ENCODE measurements at regions not wholly inside any gene's neighbourhood (a gene's known extent, or its start where the extent isn't known, plus 50 kb on each side); places are given as distances from the start of the nearest gene placed in this dataset.

- Mint-ChIP-seq H3K4me3 (no peak overlapping the region), H3K27ac (no peak overlapping the region), H3K36me3 (no peaks in the 10 kb centered on the region), H3K27me3 (no peaks in the 10 kb centered on the region), H3K9me3 (peaks cover 0 to 13% (median 3%) of the 10 kb centered on the region in 7 donors), H3K4me1 (no peaks in the 10 kb centered on the region)
- no peak for DNase-seq
- Histone ChIP-seq H3K4me3 (ENCODE audit: low read depth, low read length) (no peak overlapping the region), H3K9me3 (ENCODE audit: control insufficient read depth in 2 of 2, low read length in 2 of 2) (no peaks in the 10 kb centered on the region), H3K27ac (ENCODE audit: insufficient read depth, low read length, poor library complexity, severe bottlenecking) (no peak overlapping the region), H3K4me1 (ENCODE audit: control insufficient read depth, insufficient read depth, low read length, poor library complexity, severe bottlenecking) (no peaks in the 10 kb centered on the region), H3K36me3 (ENCODE audit: control insufficient read depth, insufficient read depth, low read length) (no peaks in the 10 kb centered on the region), H3K27me3 (ENCODE audit: control insufficient read depth, insufficient read depth, low read length) (no peaks in the 10 kb centered on the region)
- ATAC-seq (ENCODE audit: low read depth in 2 of 2) = no peak
Measured at GRCh38 chr1:80973101-80973500, 827.6 kb upstream of the ADGRL2 start.

GRCh38 chr1:80966266-80966665 lies 834.5 kb upstream of the ADGRL2 start:
- Histone ChIP-seq H3K36me3 (ENCODE audit: control insufficient read depth, insufficient read depth, low read length) (no peaks in the 10 kb centered on the region), H3K4me1 (ENCODE audit: control insufficient read depth, insufficient read depth, low read length, poor library complexity, severe bottlenecking) (no peaks in the 10 kb centered on the region), H3K27ac (ENCODE audit: insufficient read depth, low read length, poor library complexity, severe bottlenecking) (no peak overlapping the region), H3K27me3 (ENCODE audit: control insufficient read depth, insufficient read depth, low read length) (no peaks in the 10 kb centered on the region), H3K4me3 (ENCODE audit: low read depth, low read length) (no peak overlapping the region), H3K9me3 (ENCODE audit: control insufficient read depth in 2 of 2, low read length in 2 of 2) (peaks cover 0 to 3% of the 10 kb centered on the region in 2 experiments)
- ATAC-seq (ENCODE audit: low read depth in 2 of 2) (no peak), DNase-seq (no peak)
- no peaks in the 10 kb centered on the region for H3K36me3 Mint-ChIP-seq
- peaks cover 1 to 4% (median 4%) of the 10 kb centered on the region in 7 donors for H3K9me3 Mint-ChIP-seq
- no peaks in the 10 kb centered on the region for H3K4me1 Mint-ChIP-seq
- H3K27me3 Mint-ChIP-seq = no peaks in the 10 kb centered on the region
- no peak overlapping the region for H3K4me3 Mint-ChIP-seq
- no peak overlapping the region for H3K27ac Mint-ChIP-seq

- peaks cover 3 to 10% (median 6%) of the 10 kb centered on the region in 7 donors for H3K9me3 Mint-ChIP-seq
- H3K36me3 ChIP-seq (ENCODE audit: control insufficient read depth, insufficient read depth, low read length) = no peaks in the 10 kb centered on the region
- H3K4me3 ChIP-seq (ENCODE audit: low read depth, low read length) = no peak overlapping the region
- ATAC-seq (ENCODE audit: low read depth in 2 of 2) (no peak), DNase-seq (no peak)
- H3K4me3 Mint-ChIP-seq = no peak overlapping the region
- no peaks in the 10 kb centered on the region for H3K27me3 Mint-ChIP-seq
- no peaks in the 10 kb centered on the region for H3K4me1 Mint-ChIP-seq
- H3K27ac Mint-ChIP-seq = no peak overlapping the region
- no peaks in the 10 kb centered on the region for H3K27me3 ChIP-seq (ENCODE audit: control insufficient read depth, insufficient read depth, low read length)
- H3K36me3 Mint-ChIP-seq = no peaks in the 10 kb centered on the region
- H3K9me3 ChIP-seq (ENCODE audit: control insufficient read depth in 2 of 2, low read length in 2 of 2) = peaks cover 0 to 3% of the 10 kb centered on the region in 2 experiments
- H3K4me1 ChIP-seq (ENCODE audit: control insufficient read depth, insufficient read depth, low read length, poor library complexity, severe bottlenecking) = no peaks in the 10 kb centered on the region
- H3K27ac ChIP-seq (ENCODE audit: insufficient read depth, low read length, poor library complexity, severe bottlenecking) = no peak overlapping the region
Measured at GRCh38 chr1:80962564-80962963, 838.2 kb upstream of the ADGRL2 start.

- H3K27ac ChIP-seq (ENCODE audit: insufficient read depth, low read length, poor library complexity, severe bottlenecking) = no peak overlapping the region
- Mint-ChIP-seq H3K27me3 (no peaks in the 10 kb centered on the region), H3K4me1 (no peaks in the 10 kb centered on the region), H3K36me3 (no peaks in the 10 kb centered on the region), H3K4me3 (no peak overlapping the region), H3K9me3 (peaks cover 3 to 10% (median 8%) of the 10 kb centered on the region in 7 donors), H3K27ac (no peak overlapping the region)
- no peaks in the 10 kb centered on the region for H3K27me3 ChIP-seq (ENCODE audit: control insufficient read depth, insufficient read depth, low read length)
- H3K4me1 ChIP-seq (ENCODE audit: control insufficient read depth, insufficient read depth, low read length, poor library complexity, severe bottlenecking) = no peaks in the 10 kb centered on the region
- ATAC-seq (ENCODE audit: low read depth in 2 of 2) = no peak
- H3K9me3 ChIP-seq (ENCODE audit: control insufficient read depth in 2 of 2, low read length in 2 of 2) = peaks cover 0 to 3% of the 10 kb centered on the region in 2 experiments
- H3K36me3 ChIP-seq (ENCODE audit: control insufficient read depth, insufficient read depth, low read length) = no peaks in the 10 kb centered on the region
- no peak overlapping the region for H3K4me3 ChIP-seq (ENCODE audit: low read depth, low read length)
- no peak for DNase-seq
Measured at GRCh38 chr1:80961464-80962190, 839.1 kb upstream of the ADGRL2 start.

GRCh38 chr1:80933346-80933745 lies 867.4 kb upstream of the ADGRL2 start:
- H3K9me3 Mint-ChIP-seq = peaks cover 4 to 35% (median 16%) of the 10 kb centered on the region in 7 donors
- no peak overlapping the region for H3K27ac ChIP-seq (ENCODE audit: insufficient read depth, low read length, poor library complexity, severe bottlenecking)
- DNase-seq (no peak), ATAC-seq (ENCODE audit: low read depth in 2 of 2) (no peak)
- H3K4me3 ChIP-seq (ENCODE audit: low read depth, low read length) = no peak overlapping the region
- no peak overlapping the region for H3K4me3 Mint-ChIP-seq
- peaks cover 12 to 22% of the 10 kb centered on the region in 2 experiments for H3K9me3 ChIP-seq (ENCODE audit: control insufficient read depth in 2 of 2, low read length in 2 of 2)
- no peaks in the 10 kb centered on the region for H3K4me1 ChIP-seq (ENCODE audit: control insufficient read depth, insufficient read depth, low read length, poor library complexity, severe bottlenecking)
- H3K27ac Mint-ChIP-seq = no peak overlapping the region
- no peaks in the 10 kb centered on the region for H3K36me3 ChIP-seq (ENCODE audit: control insufficient read depth, insufficient read depth, low read length)
- H3K27me3 Mint-ChIP-seq = no peaks in the 10 kb centered on the region
- no peaks in the 10 kb centered on the region for H3K36me3 Mint-ChIP-seq
- H3K4me1 Mint-ChIP-seq = no peaks in the 10 kb centered on the region
- H3K27me3 ChIP-seq (ENCODE audit: control insufficient read depth, insufficient read depth, low read length) = no peaks in the 10 kb centered on the region

GRCh38 chr1:80931178-80931577 lies 869.6 kb upstream of the ADGRL2 start:
- no peaks in the 10 kb centered on the region for H3K27me3 Mint-ChIP-seq

GRCh38 chr1:80929868-80930508 lies 870.7 kb upstream of the ADGRL2 start:
- Histone ChIP-seq H3K4me3 (ENCODE audit: low read depth, low read length) (no peak overlapping the region), H3K27ac (ENCODE audit: insufficient read depth, low read length, poor library complexity, severe bottlenecking) (no peak overlapping the region), H3K27me3 (ENCODE audit: control insufficient read depth, insufficient read depth, low read length) (no peaks in the 10 kb centered on the region), H3K36me3 (ENCODE audit: control insufficient read depth, insufficient read depth, low read length) (no peaks in the 10 kb centered on the region), H3K4me1 (ENCODE audit: control insufficient read depth, insufficient read depth, low read length, poor library complexity, severe bottlenecking) (no peaks in the 10 kb centered on the region), H3K9me3 (ENCODE audit: control insufficient read depth in 2 of 2, low read length in 2 of 2) (peaks cover 10 to 22% of the 10 kb centered on the region in 2 experiments)
- ATAC-seq (ENCODE audit: low read depth in 2 of 2) = no peak
- H3K27ac Mint-ChIP-seq = no peak overlapping the region
- no peak overlapping the region for H3K4me3 Mint-ChIP-seq
- H3K9me3 Mint-ChIP-seq = peaks cover 3 to 31% (median 11%) of the 10 kb centered on the region in 7 donors
- H3K27me3 Mint-ChIP-seq = no peaks in the 10 kb centered on the region
- no peak for DNase-seq
- H3K36me3 Mint-ChIP-seq = no peaks in the 10 kb centered on the region
- no peaks in the 10 kb centered on the region for H3K4me1 Mint-ChIP-seq

More at GRCh38 chr1:80931178-80931577, 869.6 kb upstream of the ADGRL2 start:
- peaks cover 4 to 33% (median 11%) of the 10 kb centered on the region in 7 donors for H3K9me3 Mint-ChIP-seq
- H3K27ac ChIP-seq (ENCODE audit: insufficient read depth, low read length, poor library complexity, severe bottlenecking) = no peak overlapping the region
- H3K9me3 ChIP-seq (ENCODE audit: control insufficient read depth in 2 of 2, low read length in 2 of 2) = peaks cover 11 to 22% of the 10 kb centered on the region in 2 experiments
- H3K4me3 Mint-ChIP-seq = no peak overlapping the region
- no peaks in the 10 kb centered on the region for H3K36me3 ChIP-seq (ENCODE audit: control insufficient read depth, insufficient read depth, low read length)
- ATAC-seq (ENCODE audit: low read depth in 2 of 2) = no peak
- no peak overlapping the region for H3K27ac Mint-ChIP-seq
- H3K4me1 ChIP-seq (ENCODE audit: control insufficient read depth, insufficient read depth, low read length, poor library complexity, severe bottlenecking) = no peaks in the 10 kb centered on the region
- no peaks in the 10 kb centered on the region for H3K4me1 Mint-ChIP-seq
- no peak overlapping the region for H3K4me3 ChIP-seq (ENCODE audit: low read depth, low read length)
- H3K36me3 Mint-ChIP-seq = no peaks in the 10 kb centered on the region
- no peak for DNase-seq
- H3K27me3 ChIP-seq (ENCODE audit: control insufficient read depth, insufficient read depth, low read length) = no peaks in the 10 kb centered on the region

- Histone ChIP-seq H3K27ac (ENCODE audit: insufficient read depth, low read length, poor library complexity, severe bottlenecking) (no peak overlapping the region), H3K9me3 (ENCODE audit: control insufficient read depth in 2 of 2, low read length in 2 of 2) (peaks cover 10 to 17% of the 10 kb centered on the region in 2 experiments), H3K4me3 (ENCODE audit: low read depth, low read length) (no peak overlapping the region), H3K36me3 (ENCODE audit: control insufficient read depth, insufficient read depth, low read length) (no peaks in the 10 kb centered on the region), H3K4me1 (ENCODE audit: control insufficient read depth, insufficient read depth, low read length, poor library complexity, severe bottlenecking) (no peaks in the 10 kb centered on the region), H3K27me3 (ENCODE audit: control insufficient read depth, insufficient read depth, low read length) (no peaks in the 10 kb centered on the region)
- H3K27me3 Mint-ChIP-seq = no peaks in the 10 kb centered on the region
- no peak overlapping the region for H3K27ac Mint-ChIP-seq
- no peaks in the 10 kb centered on the region for H3K4me1 Mint-ChIP-seq
- peaks cover 3 to 27% (median 10%) of the 10 kb centered on the region in 7 donors for H3K9me3 Mint-ChIP-seq
- ATAC-seq (ENCODE audit: low read depth in 2 of 2) = no peak
- DNase-seq = no peak
- H3K4me3 Mint-ChIP-seq = no peak overlapping the region
- no peaks in the 10 kb centered on the region for H3K36me3 Mint-ChIP-seq
Measured at GRCh38 chr1:80926531-80926930, 874.2 kb upstream of the ADGRL2 start.
